ENCODE measurements at regions not wholly inside any gene's neighbourhood (a gene's known extent, or its start where the extent isn't known, plus 50 kb on each side); places are given as distances from the start of the nearest gene placed in this dataset.

DNA sequence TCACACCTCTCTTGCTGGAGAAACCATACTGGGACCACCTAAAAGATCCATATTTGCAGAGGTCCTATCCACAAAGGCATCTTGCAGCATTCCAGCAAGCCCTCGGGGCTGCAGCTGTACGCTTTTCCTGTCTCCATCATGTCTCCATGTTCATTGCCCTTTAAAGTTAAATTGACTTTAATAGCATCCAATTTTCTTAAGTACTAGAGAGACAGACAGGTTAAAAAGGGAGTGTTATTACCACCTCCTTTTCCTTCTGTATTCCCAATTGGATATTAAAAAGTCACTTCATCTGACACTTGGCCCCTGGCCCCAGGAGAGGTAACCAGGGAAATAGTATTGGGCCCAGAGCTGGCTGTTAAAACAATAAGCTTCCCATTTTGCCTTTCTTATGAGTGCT, 178.6 kb downstream of the UNC5CL start:
- H3K27me3 ChIP-seq (ENCODE audit: insufficient read depth in 3 of 3, low read length in 2 of 3) = no peaks in the 10 kb centered on the region
- no peaks in the 10 kb centered on the region for H3K9me3 ChIP-seq
- DNase-seq (no peak), ATAC-seq (no peak)
- WGBS, 3 donors = 48 to 63% (median 54%) methylated on average over 2 of the region's 2 CpGs
- H3K36me3 ChIP-seq (ENCODE audit: insufficient read depth in 1 of 2, low read depth in 1 of 2) = no peaks in the 10 kb centered on the region
- H3K4me1 ChIP-seq = no peaks in the 10 kb centered on the region
- no peak overlapping the region for H3K27ac ChIP-seq
- no peak overlapping the region for H3K4me3 ChIP-seq
- TF ChIP-seq, protein P1, sequence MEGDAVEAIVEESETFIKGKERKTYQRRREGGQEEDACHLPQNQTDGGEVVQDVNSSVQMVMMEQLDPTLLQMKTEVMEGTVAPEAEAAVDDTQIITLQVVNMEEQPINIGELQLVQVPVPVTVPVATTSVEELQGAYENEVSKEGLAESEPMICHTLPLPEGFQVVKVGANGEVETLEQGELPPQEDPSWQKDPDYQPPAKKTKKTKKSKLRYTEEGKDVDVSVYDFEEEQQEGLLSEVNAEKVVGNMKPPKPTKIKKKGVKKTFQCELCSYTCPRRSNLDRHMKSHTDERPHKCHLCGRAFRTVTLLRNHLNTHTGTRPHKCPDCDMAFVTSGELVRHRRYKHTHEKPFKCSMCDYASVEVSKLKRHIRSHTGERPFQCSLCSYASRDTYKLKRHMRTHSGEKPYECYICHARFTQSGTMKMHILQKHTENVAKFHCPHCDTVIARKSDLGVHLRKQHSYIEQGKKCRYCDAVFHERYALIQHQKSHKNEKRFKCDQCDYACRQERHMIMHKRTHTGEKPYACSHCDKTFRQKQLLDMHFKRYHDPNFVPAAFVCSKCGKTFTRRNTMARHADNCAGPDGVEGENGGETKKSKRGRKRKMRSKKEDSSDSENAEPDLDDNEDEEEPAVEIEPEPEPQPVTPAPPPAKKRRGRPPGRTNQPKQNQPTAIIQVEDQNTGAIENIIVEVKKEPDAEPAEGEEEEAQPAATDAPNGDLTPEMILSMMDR (IDR thresholded peaks at IDR 0.05) = no peak
- intact Hi-C loops (cut with DNase I) = no loop called here

DNA sequence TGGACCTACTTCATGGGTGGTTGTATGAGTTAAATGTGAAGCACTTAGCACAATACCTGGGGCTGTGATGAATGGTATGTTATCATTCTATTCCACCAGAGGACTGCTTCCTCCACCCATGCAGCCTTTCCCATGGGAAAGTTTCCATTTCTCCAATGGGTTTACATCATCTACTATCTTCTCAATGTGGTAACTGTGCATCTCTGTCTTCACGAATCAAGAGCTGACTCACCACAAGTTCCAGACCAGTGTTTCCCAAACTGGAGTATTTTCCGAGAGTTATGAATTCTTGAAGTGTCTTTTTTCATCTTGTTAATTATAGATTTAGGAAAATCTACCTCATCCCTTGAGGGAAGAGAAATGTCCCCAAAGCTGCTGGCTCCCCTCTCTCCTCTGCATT, 182.8 kb downstream of the UNC5CL start:
- no peak for ATAC-seq
- H3K4me1 ChIP-seq = no peaks in the 10 kb centered on the region
- no peak overlapping the region for H3K27ac ChIP-seq
- no peaks in the 10 kb centered on the region for H3K27me3 ChIP-seq (ENCODE audit: insufficient read depth in 3 of 3, low read length in 2 of 3)
- intact Hi-C loops (cut with DNase I) = no loop called here
- no peak overlapping the region for H3K4me3 ChIP-seq
- TF ChIP-seq, protein P1 (IDR thresholded peaks at IDR 0.05) = no peak
- H3K36me3 ChIP-seq (ENCODE audit: insufficient read depth in 1 of 2, low read depth in 1 of 2) = no peaks in the 10 kb centered on the region
- H3K9me3 ChIP-seq = no peaks in the 10 kb centered on the region
- WGBS, 3 donors = 76 to 85% (median 82%) methylated on average over 2 of the region's 2 CpGs
- no peak for DNase-seq

DNA sequence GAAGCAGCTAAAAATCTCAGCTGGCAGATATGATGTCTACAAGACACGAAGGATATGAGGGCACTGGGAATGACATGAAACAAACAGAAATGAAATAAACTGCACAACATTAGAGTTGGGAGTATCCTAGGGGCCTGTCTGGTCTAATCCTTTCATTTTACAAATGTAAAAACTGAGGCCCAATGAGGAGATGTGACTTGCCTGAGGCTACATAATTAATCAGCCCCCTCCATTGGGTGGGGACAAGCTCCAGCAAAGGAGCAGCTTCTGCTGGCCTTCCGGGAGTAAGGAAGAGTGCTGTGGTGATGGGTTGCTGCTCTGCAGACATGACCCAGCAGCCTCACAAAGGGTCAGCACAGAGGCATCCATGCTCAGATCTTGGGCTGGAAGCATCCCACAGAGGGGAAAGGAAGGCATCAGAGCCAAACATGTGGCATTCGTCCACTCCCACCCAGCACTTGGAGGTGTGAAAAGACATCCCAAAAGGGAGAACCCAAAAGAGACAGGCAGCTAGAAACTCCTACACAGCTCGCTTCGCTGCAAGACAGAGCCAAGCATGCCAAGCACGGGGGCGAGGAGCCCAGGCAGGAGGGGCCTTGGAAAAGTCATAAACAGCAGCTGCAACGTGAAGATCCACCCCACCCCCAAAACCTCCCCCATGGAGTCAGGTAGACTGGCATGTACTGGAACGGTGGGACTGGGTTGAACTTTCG, 183.7 kb downstream of the UNC5CL start:
- DNase-seq (no peak), ATAC-seq (no peak)
- 70 to 79% (median 71%) methylated on average over 10 of the region's 10 CpGs for whole genome bisulfite sequencing, 3 donors
- Histone ChIP-seq H3K4me3 (no peak overlapping the region), H3K9me3 (no peaks in the 10 kb centered on the region), H3K27me3 (ENCODE audit: insufficient read depth in 3 of 3, low read length in 2 of 3) (no peaks in the 10 kb centered on the region), H3K27ac (no peak overlapping the region), H3K4me1 (no peaks in the 10 kb centered on the region), H3K36me3 (ENCODE audit: insufficient read depth in 1 of 2, low read depth in 1 of 2) (no peaks in the 10 kb centered on the region)
- intact Hi-C loops (cut with DNase I) = no loop called here
- TF ChIP-seq, protein P1 (IDR thresholded peaks at IDR 0.05) = no peak

DNA sequence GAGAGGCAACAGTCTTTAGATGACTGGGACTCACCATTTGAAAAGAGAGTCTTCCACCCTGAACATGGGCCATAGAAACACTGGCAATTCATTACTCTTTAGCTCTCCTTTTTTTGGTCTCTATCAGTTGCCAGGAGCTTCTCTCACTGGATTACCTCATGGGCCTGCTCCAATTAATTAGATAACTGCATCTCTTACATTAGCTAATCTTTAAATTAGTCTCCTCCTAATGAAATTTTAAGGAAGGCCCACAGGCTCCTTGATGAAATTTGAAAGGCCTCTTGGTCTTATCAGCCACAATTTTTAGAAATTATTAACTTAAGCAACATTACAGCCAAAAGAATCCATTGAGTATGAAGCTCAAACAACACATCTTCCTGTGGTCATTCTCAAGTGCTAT, 184.4 kb downstream of the UNC5CL start:
- no peak for DNase-seq
- TF ChIP-seq, protein P1 (IDR thresholded peaks at IDR 0.05) = no peak
- Histone ChIP-seq H3K27ac (no peak overlapping the region), H3K27me3 (ENCODE audit: insufficient read depth in 3 of 3, low read length in 2 of 3) (no peaks in the 10 kb centered on the region), H3K9me3 (no peaks in the 10 kb centered on the region), H3K4me1 (no peaks in the 10 kb centered on the region), H3K36me3 (ENCODE audit: insufficient read depth in 1 of 2, low read depth in 1 of 2) (no peaks in the 10 kb centered on the region), H3K4me3 (no peak overlapping the region)
- no peak for ATAC-seq
- intact Hi-C loops (cut with DNase I) = no loop called here

DNA sequence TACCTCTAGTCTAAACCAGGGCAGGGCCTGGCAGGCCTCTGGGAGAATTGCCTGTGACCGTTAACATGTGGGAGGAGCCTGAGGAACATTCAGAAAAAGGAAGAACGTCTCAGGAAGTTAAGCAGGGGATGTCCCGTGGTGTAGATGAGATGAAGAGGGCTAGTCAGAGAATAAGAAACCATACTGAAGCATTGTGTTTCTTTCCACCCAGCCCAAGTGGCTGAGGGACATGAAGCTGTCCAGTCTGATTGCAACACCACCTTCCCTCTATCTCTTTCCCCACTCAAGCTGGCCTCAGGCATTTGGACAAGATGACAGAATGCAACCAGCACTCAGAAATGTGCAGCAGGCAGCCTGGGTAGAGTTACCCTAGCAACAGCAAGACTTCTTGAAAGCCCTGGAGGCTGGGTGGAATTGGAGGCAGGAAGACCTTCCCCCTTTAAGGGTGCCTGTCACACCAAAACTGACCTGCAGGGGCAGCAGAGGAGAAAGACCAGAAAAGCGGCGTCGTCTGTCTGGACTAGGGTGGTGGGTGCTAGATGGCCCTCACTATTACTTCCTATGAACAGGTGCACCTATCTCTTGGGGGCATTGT, 186.1 kb downstream of the UNC5CL start:
- Histone ChIP-seq H3K9me3 (no peaks in the 10 kb centered on the region), H3K27ac (no peak overlapping the region), H3K4me1 (no peaks in the 10 kb centered on the region), H3K4me3 (no peak overlapping the region), H3K36me3 (ENCODE audit: insufficient read depth in 1 of 2, low read depth in 1 of 2) (no peaks in the 10 kb centered on the region), H3K27me3 (ENCODE audit: insufficient read depth in 3 of 3, low read length in 2 of 3) (no peaks in the 10 kb centered on the region)
- DNase-seq (no peak), ATAC-seq (no peak)
- 43 to 68% (median 57%) methylated on average over 6 of the region's 6 CpGs for WGBS, 3 donors
- TF ChIP-seq, protein P1 (IDR thresholded peaks at IDR 0.05) = peak; percentile 20
- intact Hi-C loops (cut with DNase I) = no loop called here
